ENCODE measurements at regions not wholly inside any gene's neighbourhood (a gene's known extent, or its start where the extent isn't known, plus 50 kb on each side); places are given as distances from the start of the nearest gene placed in this dataset.
A peak's percentile ranks its signal among the peaks of the same experiment; 100 is the strongest.
"Not testable (repeated sequence)": the region's sequence is repeated elsewhere in the genome, so short reads cannot be mapped to it uniquely, and the experiment has no call there.

- DNase-seq, result no peak
Observed at GRCh38 chr9:108765265-108765664, 90.5 kb downstream of the ACTL7B start.

GRCh38 chr9:108762348-108763055 lies 93.3 kb downstream of the ACTL7B start:
- no peak for DNase-seq

GRCh38 chr9:108761655-108762347 lies 94.0 kb downstream of the ACTL7B start:
- peak; percentile 69 to 75 (median 70) for DNase-seq

- no peak for DNase-seq
Observed at GRCh38 chr9:108760841-108761240, 94.9 kb downstream of the ACTL7B start.

- DNase-seq, result no peak
Observed at GRCh38 chr9:108759835-108760234, 96.0 kb downstream of the ACTL7B start.

- no peak for DNase-seq
Observed at GRCh38 chr9:108759399-108759798, 96.4 kb downstream of the ACTL7B start.

GRCh38 chr9:108756746-108757490 lies 98.9 kb downstream of the ACTL7B start:
- no peak for DNase-seq

- no peak for DNase-seq
Observed at GRCh38 chr9:108755979-108756378, 99.8 kb downstream of the ACTL7B start.

- DNase-seq, result no peak
Observed at GRCh38 chr9:108751369-108751768, 104.4 kb downstream of the ACTL7B start.

GRCh38 chr9:108750661-108751215 lies 105.0 kb downstream of the ACTL7B start:
- DNase-seq, result no peak

- DNase-seq, result no peak
Observed at GRCh38 chr9:108748776-108749175, 107.0 kb downstream of the ACTL7B start.

GRCh38 chr9:108746864-108747263 lies 108.9 kb downstream of the ACTL7B start:
- no peak for DNase-seq

GRCh38 chr9:108746001-108746400 lies 109.8 kb downstream of the ACTL7B start:
- DNase-seq, result no peak

GRCh38 chr9:108744641-108745040 lies 111.1 kb downstream of the ACTL7B start:
- DNase-seq, result no peak

- no peak for DNase-seq
Observed at GRCh38 chr9:108743901-108744371, 111.8 kb downstream of the ACTL7B start.

- no peak for DNase-seq
Observed at GRCh38 chr9:108743416-108743815, 112.4 kb downstream of the ACTL7B start.

- DNase-seq, result no peak
Observed at GRCh38 chr9:108742191-108742590, 113.6 kb downstream of the ACTL7B start.

- not testable (repeated sequence) for DNase-seq
Observed at GRCh38 chr9:108731292-108731691, 124.5 kb downstream of the ACTL7B start.

GRCh38 chr9:108727580-108728111 lies 128.1 kb downstream of the ACTL7B start:
- DNase-seq, result peak; percentile 66 to 79 (median 75)

GRCh38 chr9:108724652-108725051 lies 131.1 kb downstream of the ACTL7B start:
- no peak for DNase-seq

- DNase-seq, result no peak
Observed at GRCh38 chr9:108724122-108724521, 131.7 kb downstream of the ACTL7B start.

GRCh38 chr9:108722396-108722795 lies 133.4 kb downstream of the ACTL7B start:
- no peak for DNase-seq

GRCh38 chr9:108720191-108720642 lies 135.6 kb downstream of the ACTL7B start:
- no peak for DNase-seq
